ENCODE measurements at regions not wholly inside any gene's neighbourhood (a gene's known extent, or its start where the extent isn't known, plus 50 kb on each side); places are given as distances from the start of the nearest gene placed in this dataset.

- Histone ChIP-seq H3K36me3 (no peaks in the 10 kb centered on the region), H3K27ac (no peak overlapping the region), H3K27me3 (no peaks in the 10 kb centered on the region), H3K4me1 (peaks cover 0 to 12% (median 0%) of the 10 kb centered on the region in 4 donors), H3K4me3 (no peak overlapping the region), H3K9me3 (no peaks in the 10 kb centered on the region)
- intact Hi-C loops (cut with DNase I), result no loop called here
- DNase-seq (no peak), ATAC-seq (no peak)
- TF ChIP-seq POLR2A (IDR thresholded peaks at IDR 0.05), result no peak
- no peak for TF ChIP-seq CTCF (IDR thresholded peaks at IDR 0.05)
- 69% methylated on average over 1 of the region's 1 CpG for WGBS (ENCODE audit: insufficient coverage, low coverage, low lambda C conversion rate, missing lambda C conversion rate)
Measured at GRCh38 chr4:74535512-74535911, 90.6 kb downstream of the AREG start.

GRCh38 chr4:74536557-74536956 is 91.6 kb downstream of the AREG start:
- H3K27me3 ChIP-seq, result no peaks in the 10 kb centered on the region
- no peaks in the 10 kb centered on the region for H3K36me3 ChIP-seq
- no peak overlapping the region for H3K4me3 ChIP-seq
- DNase-seq (no peak), ATAC-seq (no peak)
- TF ChIP-seq POLR2A (IDR thresholded peaks at IDR 0.05), result no peak
- peak in 3 of 4 donors; percentile 9 to 32 (median 17) for TF ChIP-seq CTCF (IDR thresholded peaks at IDR 0.05)
- no peak overlapping the region for H3K27ac ChIP-seq
- intact Hi-C loops (cut with DNase I), result no loop called here
- H3K4me1 ChIP-seq, result peaks cover 0 to 12% (median 0%) of the 10 kb centered on the region in 4 donors
- no peaks in the 10 kb centered on the region for H3K9me3 ChIP-seq
- WGBS (ENCODE audit: insufficient coverage, low coverage, low lambda C conversion rate, missing lambda C conversion rate), result 13% methylated on average over 1 of the region's 1 CpG

GRCh38 chr4:74537459-74537858 is 92.5 kb downstream of the AREG start:
- Histone ChIP-seq H3K36me3 (no peaks in the 10 kb centered on the region), H3K4me1 (peaks cover 0 to 12% (median 0%) of the 10 kb centered on the region in 4 donors), H3K27ac (no peak overlapping the region), H3K9me3 (no peaks in the 10 kb centered on the region), H3K27me3 (no peaks in the 10 kb centered on the region), H3K4me3 (no peak overlapping the region)
- 63% methylated on average over 3 of the region's 3 CpGs for WGBS (ENCODE audit: insufficient coverage, low coverage, low lambda C conversion rate, missing lambda C conversion rate)
- no peak for TF ChIP-seq CTCF (IDR thresholded peaks at IDR 0.05)
- TF ChIP-seq POLR2A (IDR thresholded peaks at IDR 0.05), result no peak
- intact Hi-C loops (cut with DNase I), result no loop called here
- ATAC-seq (no peak), DNase-seq (no peak)

- no peaks in the 10 kb centered on the region for H3K9me3 ChIP-seq
- WGBS (ENCODE audit: insufficient coverage, low coverage, low lambda C conversion rate, missing lambda C conversion rate), result 58% methylated on average over 3 of the region's 3 CpGs
- no peak for DNase-seq
- intact Hi-C loops (cut with DNase I), result no loop called here
- peaks cover 0 to 12% (median 0%) of the 10 kb centered on the region in 4 donors for H3K4me1 ChIP-seq
- TF ChIP-seq CTCF (IDR thresholded peaks at IDR 0.05) (no peak), POLR2A (IDR thresholded peaks at IDR 0.05) (no peak)
- no peak overlapping the region for H3K4me3 ChIP-seq
- no peaks in the 10 kb centered on the region for H3K36me3 ChIP-seq
- peak; percentile 26 to 83 (median 72) for ATAC-seq
- H3K27ac ChIP-seq, result no peak overlapping the region
- no peaks in the 10 kb centered on the region for H3K27me3 ChIP-seq
Measured at GRCh38 chr4:74539044-74539790, 94.3 kb downstream of the AREG start.
